ENCODE measurements at regions not wholly inside any gene's neighbourhood (a gene's known extent, or its start where the extent isn't known, plus 50 kb on each side); places are given as distances from the start of the nearest gene placed in this dataset.

DNA sequence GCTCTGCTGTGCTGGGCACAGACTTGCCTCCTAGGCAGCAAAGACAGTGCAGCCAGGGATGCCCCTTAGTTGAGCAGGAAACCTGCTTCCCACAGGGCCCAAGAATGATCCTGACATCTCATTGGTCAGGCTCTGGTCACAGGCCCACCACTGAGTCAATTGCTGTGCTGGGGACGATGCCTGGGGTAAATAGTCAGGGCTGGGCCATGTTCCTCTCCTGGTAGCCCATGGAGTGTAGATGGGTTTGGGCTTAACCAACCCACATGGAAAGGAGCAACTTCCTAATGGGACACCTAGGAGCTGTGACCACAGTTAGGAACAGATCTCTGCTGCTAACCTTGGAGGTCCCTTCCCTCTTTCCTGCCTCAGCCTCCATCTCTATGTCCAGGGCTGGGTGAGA, 212.5 kb upstream of the ZNF536 start:
- no peak overlapping the region for H3K4me3 ChIP-seq (ENCODE audit: low read depth, low read length)
- POLR2A ChIA-PET, result no interaction called here
- no peak overlapping the region for H3K27ac ChIP-seq (ENCODE audit: extremely low read depth, low read depth, low read length)
- TF ChIP-seq PRDM1 (tag by site-specific recombination; IDR thresholded peaks at IDR 0.05) (no peak), ZIC2 (tag by site-specific recombination; IDR thresholded peaks at IDR 0.05) (no peak), ZNF777 (tag by site-specific recombination; IDR thresholded peaks at IDR 0.05; ENCODE audit: borderline replicate concordance) (no peak), SP3 (tag by site-specific recombination; IDR thresholded peaks at IDR 0.05) (no peak), KLF8 (tag by site-specific recombination; IDR thresholded peaks at IDR 0.05) (no peak), ZNF624 (tag by site-specific recombination; IDR thresholded peaks at IDR 0.05) (no peak), ZNF707 (tag by site-specific recombination; IDR thresholded peaks at IDR 0.05) (no peak), ZNF530 (tag by site-specific recombination; IDR thresholded peaks at IDR 0.05; ENCODE audit: low read depth) (no peak), HOXA7 (CRISPR knock-in tag; IDR thresholded peaks at IDR 0.05; ENCODE audit: borderline replicate concordance) (no peak), ZNF776 (tag by site-specific recombination; IDR thresholded peaks at IDR 0.05; ENCODE audit: borderline replicate concordance) (no peak), ZNF24 (tag by site-specific recombination; IDR thresholded peaks at IDR 0.05) (no peak), ZFP41 (tag by site-specific recombination; IDR thresholded peaks at IDR 0.05; ENCODE audit: borderline replicate concordance) (no peak), ZNF785 (tag by site-specific recombination; IDR thresholded peaks at IDR 0.05) (no peak)
- TF ChIP-seq, protein P1, sequence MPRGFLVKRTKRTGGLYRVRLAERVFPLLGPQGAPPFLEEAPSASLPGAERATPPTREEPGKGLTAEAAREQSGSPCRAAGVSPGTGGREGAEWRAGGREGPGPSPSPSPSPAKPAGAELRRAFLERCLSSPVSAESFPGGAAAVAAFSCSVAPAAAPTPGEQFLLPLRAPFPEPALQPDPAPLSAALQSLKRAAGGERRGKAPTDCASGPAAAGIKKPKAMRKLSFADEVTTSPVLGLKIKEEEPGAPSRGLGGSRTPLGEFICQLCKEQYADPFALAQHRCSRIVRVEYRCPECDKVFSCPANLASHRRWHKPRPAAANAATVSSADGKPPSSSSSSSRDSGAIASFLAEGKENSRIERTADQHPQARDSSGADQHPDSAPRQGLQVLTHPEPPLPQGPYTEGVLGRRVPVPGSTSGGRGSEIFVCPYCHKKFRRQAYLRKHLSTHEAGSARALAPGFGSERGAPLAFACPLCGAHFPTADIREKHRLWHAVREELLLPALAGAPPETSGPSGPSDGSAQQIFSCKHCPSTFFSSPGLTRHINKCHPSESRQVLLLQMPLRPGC (tag by site-specific recombination; IDR thresholded peaks at IDR 0.05), result no peak
- TF ChIP-seq, protein P2, sequence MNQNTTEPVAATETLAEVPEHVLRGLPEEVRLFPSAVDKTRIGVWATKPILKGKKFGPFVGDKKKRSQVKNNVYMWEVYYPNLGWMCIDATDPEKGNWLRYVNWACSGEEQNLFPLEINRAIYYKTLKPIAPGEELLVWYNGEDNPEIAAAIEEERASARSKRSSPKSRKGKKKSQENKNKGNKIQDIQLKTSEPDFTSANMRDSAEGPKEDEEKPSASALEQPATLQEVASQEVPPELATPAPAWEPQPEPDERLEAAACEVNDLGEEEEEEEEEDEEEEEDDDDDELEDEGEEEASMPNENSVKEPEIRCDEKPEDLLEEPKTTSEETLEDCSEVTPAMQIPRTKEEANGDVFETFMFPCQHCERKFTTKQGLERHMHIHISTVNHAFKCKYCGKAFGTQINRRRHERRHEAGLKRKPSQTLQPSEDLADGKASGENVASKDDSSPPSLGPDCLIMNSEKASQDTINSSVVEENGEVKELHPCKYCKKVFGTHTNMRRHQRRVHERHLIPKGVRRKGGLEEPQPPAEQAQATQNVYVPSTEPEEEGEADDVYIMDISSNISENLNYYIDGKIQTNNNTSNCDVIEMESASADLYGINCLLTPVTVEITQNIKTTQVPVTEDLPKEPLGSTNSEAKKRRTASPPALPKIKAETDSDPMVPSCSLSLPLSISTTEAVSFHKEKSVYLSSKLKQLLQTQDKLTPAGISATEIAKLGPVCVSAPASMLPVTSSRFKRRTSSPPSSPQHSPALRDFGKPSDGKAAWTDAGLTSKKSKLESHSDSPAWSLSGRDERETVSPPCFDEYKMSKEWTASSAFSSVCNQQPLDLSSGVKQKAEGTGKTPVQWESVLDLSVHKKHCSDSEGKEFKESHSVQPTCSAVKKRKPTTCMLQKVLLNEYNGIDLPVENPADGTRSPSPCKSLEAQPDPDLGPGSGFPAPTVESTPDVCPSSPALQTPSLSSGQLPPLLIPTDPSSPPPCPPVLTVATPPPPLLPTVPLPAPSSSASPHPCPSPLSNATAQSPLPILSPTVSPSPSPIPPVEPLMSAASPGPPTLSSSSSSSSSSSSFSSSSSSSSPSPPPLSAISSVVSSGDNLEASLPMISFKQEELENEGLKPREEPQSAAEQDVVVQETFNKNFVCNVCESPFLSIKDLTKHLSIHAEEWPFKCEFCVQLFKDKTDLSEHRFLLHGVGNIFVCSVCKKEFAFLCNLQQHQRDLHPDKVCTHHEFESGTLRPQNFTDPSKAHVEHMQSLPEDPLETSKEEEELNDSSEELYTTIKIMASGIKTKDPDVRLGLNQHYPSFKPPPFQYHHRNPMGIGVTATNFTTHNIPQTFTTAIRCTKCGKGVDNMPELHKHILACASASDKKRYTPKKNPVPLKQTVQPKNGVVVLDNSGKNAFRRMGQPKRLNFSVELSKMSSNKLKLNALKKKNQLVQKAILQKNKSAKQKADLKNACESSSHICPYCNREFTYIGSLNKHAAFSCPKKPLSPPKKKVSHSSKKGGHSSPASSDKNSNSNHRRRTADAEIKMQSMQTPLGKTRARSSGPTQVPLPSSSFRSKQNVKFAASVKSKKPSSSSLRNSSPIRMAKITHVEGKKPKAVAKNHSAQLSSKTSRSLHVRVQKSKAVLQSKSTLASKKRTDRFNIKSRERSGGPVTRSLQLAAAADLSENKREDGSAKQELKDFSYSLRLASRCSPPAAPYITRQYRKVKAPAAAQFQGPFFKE (tag by site-specific recombination; IDR thresholded peaks at IDR 0.05; ENCODE audit: borderline replicate concordance), result no peak
- TF ChIP-seq, protein P3, sequence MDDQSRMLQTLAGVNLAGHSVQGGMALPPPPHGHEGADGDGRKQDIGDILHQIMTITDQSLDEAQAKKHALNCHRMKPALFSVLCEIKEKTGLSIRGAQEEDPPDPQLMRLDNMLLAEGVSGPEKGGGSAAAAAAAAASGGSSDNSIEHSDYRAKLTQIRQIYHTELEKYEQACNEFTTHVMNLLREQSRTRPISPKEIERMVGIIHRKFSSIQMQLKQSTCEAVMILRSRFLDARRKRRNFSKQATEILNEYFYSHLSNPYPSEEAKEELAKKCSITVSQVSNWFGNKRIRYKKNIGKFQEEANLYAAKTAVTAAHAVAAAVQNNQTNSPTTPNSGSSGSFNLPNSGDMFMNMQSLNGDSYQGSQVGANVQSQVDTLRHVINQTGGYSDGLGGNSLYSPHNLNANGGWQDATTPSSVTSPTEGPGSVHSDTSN (CRISPR knock-in tag; IDR thresholded peaks at IDR 0.05), result no peak
- TF ChIP-seq, protein P4, sequence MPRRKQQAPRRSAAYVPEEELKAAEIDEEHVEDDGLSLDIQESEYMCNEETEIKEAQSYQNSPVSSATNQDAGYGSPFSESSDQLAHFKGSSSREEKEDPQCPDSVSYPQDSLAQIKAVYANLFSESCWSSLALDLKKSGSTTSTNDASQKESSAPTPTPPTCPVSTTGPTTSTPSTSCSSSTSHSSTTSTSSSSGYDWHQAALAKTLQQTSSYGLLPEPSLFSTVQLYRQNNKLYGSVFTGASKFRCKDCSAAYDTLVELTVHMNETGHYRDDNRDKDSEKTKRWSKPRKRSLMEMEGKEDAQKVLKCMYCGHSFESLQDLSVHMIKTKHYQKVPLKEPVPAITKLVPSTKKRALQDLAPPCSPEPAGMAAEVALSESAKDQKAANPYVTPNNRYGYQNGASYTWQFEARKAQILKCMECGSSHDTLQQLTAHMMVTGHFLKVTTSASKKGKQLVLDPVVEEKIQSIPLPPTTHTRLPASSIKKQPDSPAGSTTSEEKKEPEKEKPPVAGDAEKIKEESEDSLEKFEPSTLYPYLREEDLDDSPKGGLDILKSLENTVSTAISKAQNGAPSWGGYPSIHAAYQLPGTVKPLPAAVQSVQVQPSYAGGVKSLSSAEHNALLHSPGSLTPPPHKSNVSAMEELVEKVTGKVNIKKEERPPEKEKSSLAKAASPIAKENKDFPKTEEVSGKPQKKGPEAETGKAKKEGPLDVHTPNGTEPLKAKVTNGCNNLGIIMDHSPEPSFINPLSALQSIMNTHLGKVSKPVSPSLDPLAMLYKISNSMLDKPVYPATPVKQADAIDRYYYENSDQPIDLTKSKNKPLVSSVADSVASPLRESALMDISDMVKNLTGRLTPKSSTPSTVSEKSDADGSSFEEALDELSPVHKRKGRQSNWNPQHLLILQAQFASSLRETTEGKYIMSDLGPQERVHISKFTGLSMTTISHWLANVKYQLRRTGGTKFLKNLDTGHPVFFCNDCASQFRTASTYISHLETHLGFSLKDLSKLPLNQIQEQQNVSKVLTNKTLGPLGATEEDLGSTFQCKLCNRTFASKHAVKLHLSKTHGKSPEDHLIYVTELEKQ (tag by site-specific recombination; IDR thresholded peaks at IDR 0.05; ENCODE audit: borderline replicate concordance), result no peak
- no peaks in the 10 kb centered on the region for H3K4me1 ChIP-seq (ENCODE audit: control insufficient read depth, insufficient read depth, low read length)
- CTCF ChIA-PET, result interaction anchor here (0.6 kb wide), 1 partner anchor 13 kb away, joined by 5 read pairs; no protein-coding TSS in a partner anchor
- no peaks in the 10 kb centered on the region for H3K36me3 ChIP-seq (ENCODE audit: control insufficient read depth in 2 of 2, insufficient read depth in 1 of 2, low read length in 2 of 2)
- H3K9me3 ChIP-seq (ENCODE audit: control insufficient read depth, insufficient read depth, low read depth, low read length), result no peaks in the 10 kb centered on the region
